Liver (tissue), 3 donors: ENCODE measurements at regions not wholly inside any gene's neighbourhood (a gene's known extent, or its start where the extent isn't known, plus 50 kb on each side); places are given as distances from the start of the nearest gene placed in this dataset.

Experiments
- CTCF ChIP-seq: fragments of 150-350 bp; IDR thresholded peaks from 2 replicates; pipeline ENCODE4 v1.5.1; 2017; ENCODE audit warnings: improper control_type of control experiment, low read depth, low read length; ENCODE audit not compliant: missing input control
- GABPA ChIP-seq, 2 donors: IDR thresholded peaks in 1 of 2; conservative IDR thresholded peaks in 1 of 2; 2 replicates each; pipeline ENCODE4 v1.6.1; 2016; ENCODE audit warnings: antibody characterized with exemption in 2 of 2, mild to moderate bottlenecking in 1 of 2, moderate library complexity in 1 of 2
- JUND ChIP-seq, 2 donors: IDR thresholded peaks; 2 replicates each; pipeline ENCODE4 v1.6.1; 2016; ENCODE audit warnings: antibody characterized with exemption in 2 of 2
- RAD21 ChIP-seq, 2 donors: IDR thresholded peaks; 2 replicates each; pipeline ENCODE4 v1.6.1; 2016; ENCODE audit warnings: antibody characterized with exemption in 2 of 2, mild to moderate bottlenecking in 2 of 2
- REST ChIP-seq: IDR thresholded peaks from 2 replicates; pipeline ENCODE4 v1.6.1; 2016; ENCODE audit warnings: antibody characterized with exemption, mild to moderate bottlenecking
- TAF1 ChIP-seq: conservative IDR thresholded peaks from 2 replicates; pipeline ENCODE4 v1.6.1; 2016; ENCODE audit warnings: antibody characterized with exemption, mild to moderate bottlenecking
- TF ChIP-seq, protein P1 (sequence below): IDR thresholded peaks from 2 replicates; pipeline ENCODE4 v1.6.1; 2016; ENCODE audit warnings: antibody characterized with exemption
- donor health status: healthy.
- donor health status: healthy.

DNA sequence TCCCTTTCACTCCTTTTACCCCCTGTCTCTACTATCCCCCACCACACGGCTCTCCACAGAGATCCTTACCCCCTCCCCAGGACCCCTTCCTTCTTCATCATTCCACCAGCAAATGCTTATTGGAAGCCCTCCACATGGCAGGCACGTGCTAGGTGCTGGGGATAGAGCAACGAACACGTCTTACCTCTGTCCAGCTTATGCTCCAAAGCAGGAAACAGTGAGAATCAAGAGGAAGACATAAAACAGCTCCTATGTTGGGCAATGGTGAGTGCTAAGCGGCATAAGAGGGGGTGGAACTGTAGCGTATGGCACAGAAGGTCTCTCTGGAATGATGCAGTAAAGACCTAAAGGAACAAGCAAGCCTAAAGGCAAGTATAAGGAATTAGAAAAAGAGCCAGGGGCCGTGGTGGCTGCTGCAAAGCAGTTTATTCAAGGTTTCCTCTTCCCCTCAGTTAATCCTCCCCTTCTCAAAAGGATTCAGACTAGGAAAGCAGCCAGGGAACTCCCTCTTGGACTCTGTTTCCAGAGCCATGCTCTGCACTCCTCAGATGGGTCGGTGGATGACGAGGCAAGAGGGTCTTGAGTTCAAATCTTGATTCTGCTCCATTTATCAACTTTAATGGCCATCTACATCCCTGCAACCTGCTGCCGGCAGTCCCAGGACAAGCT, 289.4 kb downstream of the FOXO1 start:
- no peak for TF ChIP-seq RAD21 (IDR thresholded peaks at IDR 0.05)
- TF ChIP-seq CTCF = no peak
- TF ChIP-seq REST = no peak
- TF ChIP-seq, protein P1, sequence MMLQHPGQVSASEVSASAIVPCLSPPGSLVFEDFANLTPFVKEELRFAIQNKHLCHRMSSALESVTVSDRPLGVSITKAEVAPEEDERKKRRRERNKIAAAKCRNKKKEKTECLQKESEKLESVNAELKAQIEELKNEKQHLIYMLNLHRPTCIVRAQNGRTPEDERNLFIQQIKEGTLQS = no peak
- no peak for TF ChIP-seq GABPA (IDR thresholded peaks at IDR 0.05 in 1 of 2, conservative IDR thresholded peaks at IDR 0.05 in 1 of 2)
- no peak for TF ChIP-seq TAF1
- TF ChIP-seq JUND (IDR thresholded peaks at IDR 0.05) = no peak
